ENCODE measurements at regions not wholly inside any gene's neighbourhood (a gene's known extent, or its start where the extent isn't known, plus 50 kb on each side); places are given as distances from the start of the nearest gene placed in this dataset.

- H4K8ac ChIP-seq (ENCODE audit: low read depth in 2 of 2, low read length in 2 of 2) = no peak overlapping the region
- H4K91ac ChIP-seq (ENCODE audit: insufficient read depth, low read depth, low read length) = no peak overlapping the region
- no peak overlapping the region for H2AK5ac ChIP-seq (ENCODE audit: low read depth, low read length)
- no peaks in the 10 kb centered on the region for H3K36me3 ChIP-seq (ENCODE audit: control insufficient read depth, insufficient read depth, low read length)
- H2AFZ ChIP-seq (replicated peaks; ENCODE audit: low read length, poor library complexity) = no peak overlapping the region
- dilution Hi-C loops (cut with HindIII; ENCODE audit: low sequenced_read_pairs, unreplicated experiment) (no loop called here), in situ Hi-C loops (cut with MboI; ENCODE audit: low sequenced_read_pairs) (no loop called here), intact Hi-C loops (cut with micrococcal nuclease) (no loop called here)
- no peak overlapping the region for H3K4me2 ChIP-seq (ENCODE audit: low read depth, low read length)
- no peak overlapping the region for H3K56ac ChIP-seq (ENCODE audit: extremely low read depth, insufficient read depth, low read length)
- H2BK15ac ChIP-seq (ENCODE audit: low read depth, low read length) = no peak overlapping the region
- DNase-seq (peak; percentile 41), ATAC-seq (ENCODE audit: low read depth) (no peak)
- H2BK120ac ChIP-seq (ENCODE audit: low read depth, low read length) = no peak overlapping the region
- no peak overlapping the region for H3K14ac ChIP-seq (replicated peaks; ENCODE audit: low read depth, low read length)
- no peaks in the 10 kb centered on the region for H3K9me1 ChIP-seq (ENCODE audit: insufficient read depth, low read length)
- H2BK5ac ChIP-seq (ENCODE audit: low read depth, low read length, poor library complexity, severe bottlenecking) = no peak overlapping the region
- POLR2A ChIA-PET (ENCODE audit: unreplicated experiment) = no interaction called here
- no peak overlapping the region for H2AK9ac ChIP-seq (replicated peaks; ENCODE audit: low read depth, low read length, poor library complexity)
- CTCF ChIA-PET = no interaction called here
- H3K79me1 ChIP-seq (ENCODE audit: low read depth in 1 of 2, low read length in 2 of 2) = no peaks in the 10 kb centered on the region
- no peak overlapping the region for H3K9ac ChIP-seq (ENCODE audit: low read depth, low read length)
- no peak overlapping the region for H2BK20ac ChIP-seq (ENCODE audit: low read depth, low read length)
- no peaks in the 10 kb centered on the region for H3K4me1 ChIP-seq (ENCODE audit: control insufficient read depth, insufficient read depth, low read length)
- H3K4me3 ChIP-seq (ENCODE audit: insufficient read depth, low read depth, low read length) = no peak overlapping the region
- no TSS peak for BruUV-seq (replicated peaks)
- no peak overlapping the region for H3K23ac ChIP-seq (ENCODE audit: low read depth, low read length)
- no peaks in the 10 kb centered on the region for H3K27me3 ChIP-seq (ENCODE audit: control insufficient read depth, insufficient read depth, low read length)
- TF ChIP-seq NFE2L2 (IDR thresholded peaks at IDR 0.05; ENCODE audit: low read depth, low read length) (no peak), RAD21 (IDR thresholded peaks at IDR 0.05; ENCODE audit: low read length) (no peak), CEBPB (IDR thresholded peaks at IDR 0.05; ENCODE audit: low read depth, low read length) (no peak)
- no peaks in the 10 kb centered on the region for H3K9me3 ChIP-seq (ENCODE audit: control insufficient read depth, insufficient read depth, low read length)
- no peak overlapping the region for H3K4ac ChIP-seq (ENCODE audit: low read depth, low read length)
- H3K27ac ChIP-seq (ENCODE audit: insufficient read depth, low read length) = no peak overlapping the region
- WGBS, 2 experiments (ENCODE audit: extremely low coverage in 2 of 2, insufficient read length in 1 of 2) = 100% methylated on average over 1 of the region's 5 CpGs; no CpG with 5 or more reads in 1 of the 2 experiments
- H4K20me1 ChIP-seq (ENCODE audit: insufficient read depth, low read length) = no peaks in the 10 kb centered on the region
- H4K5ac ChIP-seq (ENCODE audit: low read depth, low read length) = no peak overlapping the region
- no peak overlapping the region for H3K18ac ChIP-seq (ENCODE audit: low read depth, low read length)
These were observed 160.9 kb downstream of the RDH14 start for GRCh38 chr2:18399601-18400000.

Data from IMR-90 (cell line).